Activated T-helper 2 cell treated with anti-CD3 and anti-CD28 coated beads, Interferon-gamma antibody, Interleukin-2, Interleukin-4, amounts not matched to agents 10 μg/mL and 5 μg/mL and 100 μg/mL, durations not matched to agents 14 hours and 24 hours and 36 hours (primary cell): ENCODE measurements at regions not wholly inside any gene's neighbourhood (a gene's known extent, or its start where the extent isn't known, plus 50 kb on each side); places are given as distances from the start of the nearest gene placed in this dataset.

Experiments used
- DNase-seq: peaks from one replicate; pipeline ENCODE4 v3.0.0; 2021; ENCODE audit warnings: low spot score
- H3K27ac Mint-ChIP-seq: one replicate; pipeline ENCODE4 v1.8.0; 2021; ENCODE audit warnings: mixed read lengths
- H3K27me3 Mint-ChIP-seq: one replicate; pipeline ENCODE4 v1.8.0; 2021; ENCODE audit warnings: low read depth, mixed read lengths
- H3K36me3 Mint-ChIP-seq: one replicate; pipeline ENCODE4 v1.8.0; 2021; ENCODE audit warnings: low read depth, mixed read lengths
- H3K4me1 Mint-ChIP-seq: one replicate; pipeline ENCODE4 v1.8.0; 2021; ENCODE audit warnings: low read depth, mixed read lengths
- H3K4me3 Mint-ChIP-seq: one replicate; pipeline ENCODE4 v1.8.0; 2021; ENCODE audit warnings: low read depth, mild to moderate bottlenecking, moderate library complexity, mixed read lengths
- H3K9me3 Mint-ChIP-seq: one replicate; pipeline ENCODE4 v1.8.0; 2021; ENCODE audit warnings: mixed read lengths
- intact Hi-C: fragments of 100-400 bp; cut with micrococcal nuclease; formaldehyde crosslinking; loops from one replicate; pipeline ENCODE4 v1.15.1; 2023

- no peaks in the 10 kb centered on the region for H3K36me3 Mint-ChIP-seq
Measured at GRCh38 chr14:101109347-101109638, 205.8 kb upstream of the RTL1 start.

DNA sequence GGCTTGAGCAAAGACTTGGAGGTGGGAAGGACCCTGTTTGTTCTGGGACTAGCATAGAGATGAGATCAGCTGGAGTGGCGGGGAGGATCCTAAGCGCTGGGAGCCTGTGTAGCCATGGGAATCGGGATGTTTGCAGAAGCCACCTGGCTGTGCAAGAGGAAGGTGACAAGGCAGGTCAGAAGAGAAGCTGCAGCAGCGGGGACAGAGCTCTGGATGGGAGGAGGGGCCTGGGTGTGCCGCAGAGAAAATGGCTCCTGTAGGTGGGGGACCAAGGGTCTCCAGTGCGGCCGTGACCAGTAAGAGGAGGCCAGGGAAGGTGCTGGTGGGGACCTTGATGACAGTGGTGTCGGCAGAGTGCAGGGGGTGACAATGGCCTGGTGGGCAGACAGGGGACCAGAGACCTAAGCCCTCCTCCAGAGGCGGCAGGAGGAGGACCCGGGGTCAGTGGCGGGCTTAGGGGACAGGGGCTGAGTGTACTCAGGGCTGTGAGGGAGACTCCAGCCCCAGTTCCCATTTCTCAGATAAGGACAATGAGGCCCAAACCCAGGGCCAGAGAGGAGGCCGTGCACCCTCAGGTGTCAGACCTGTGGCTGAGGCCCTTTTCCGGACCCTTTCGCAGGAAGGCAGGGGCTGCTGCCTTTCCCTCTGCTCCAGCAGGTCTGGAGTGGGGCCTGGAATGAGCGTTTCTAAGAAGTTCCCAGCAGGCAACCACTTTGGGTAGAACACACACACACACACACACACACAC, 206.6 kb upstream of the RTL1 start:
- no peaks in the 10 kb centered on the region for H3K9me3 Mint-ChIP-seq
- no peak overlapping the region for H3K27ac Mint-ChIP-seq
- H3K27me3 Mint-ChIP-seq = no peaks in the 10 kb centered on the region
- no peak overlapping the region for H3K4me3 Mint-ChIP-seq
- no peaks in the 10 kb centered on the region for H3K4me1 Mint-ChIP-seq
- intact Hi-C loops = no loop called here
- H3K36me3 Mint-ChIP-seq = no peaks in the 10 kb centered on the region
- peak; percentile 5 for DNase-seq

More at GRCh38 chr14:101109347-101109638, 205.8 kb upstream of the RTL1 start:
- peak; percentile 5 for DNase-seq
- intact Hi-C loops = no loop called here
- H3K9me3 Mint-ChIP-seq = no peaks in the 10 kb centered on the region
- no peaks in the 10 kb centered on the region for H3K27me3 Mint-ChIP-seq
- H3K4me3 Mint-ChIP-seq = no peak overlapping the region
- no peak overlapping the region for H3K27ac Mint-ChIP-seq
- no peaks in the 10 kb centered on the region for H3K4me1 Mint-ChIP-seq

DNA sequence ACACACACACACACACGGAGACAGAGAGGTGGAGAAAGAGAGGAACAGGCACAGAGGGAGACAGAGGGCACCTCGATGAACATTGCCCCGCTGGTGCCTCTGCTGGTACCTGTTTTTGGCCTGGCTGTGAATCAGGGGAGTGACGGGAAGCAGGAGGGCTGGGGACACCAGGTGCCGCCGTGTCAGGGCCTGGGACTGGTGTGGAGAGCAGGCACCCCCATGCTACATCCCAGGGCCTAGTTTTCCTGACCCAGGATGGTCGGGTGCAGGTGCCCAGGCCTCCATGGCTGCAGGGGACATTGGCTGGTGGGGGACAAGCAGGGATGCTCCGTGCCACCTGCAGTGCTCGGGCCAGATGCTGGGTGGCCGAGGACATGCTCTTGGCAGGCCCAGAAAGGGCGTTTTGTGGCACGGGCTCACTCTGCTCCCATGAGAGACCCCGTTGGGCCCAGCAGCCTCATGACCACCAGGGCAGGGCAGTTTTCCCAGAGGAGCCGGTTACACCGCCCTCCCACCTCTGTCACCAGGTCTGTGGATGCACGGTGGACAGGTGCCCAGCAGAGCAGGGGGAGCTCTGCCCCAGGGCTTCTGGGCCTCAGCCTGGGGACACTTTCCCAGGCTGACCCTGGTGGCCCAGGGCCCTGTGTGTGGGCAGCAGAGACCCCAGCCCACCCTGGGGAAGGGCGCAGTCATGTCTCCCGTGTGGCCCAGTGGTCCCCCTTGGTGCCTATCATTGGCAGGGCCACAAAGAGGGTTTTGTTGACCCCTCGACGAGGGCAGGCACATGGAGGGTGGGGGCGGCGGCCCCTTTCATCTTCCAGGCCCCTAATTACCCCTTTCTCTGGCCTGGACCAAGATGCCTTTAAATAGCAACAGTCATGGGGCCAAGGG, 207.5 kb upstream of the RTL1 start:
- intact Hi-C loops = no loop called here
- H3K27ac Mint-ChIP-seq = no peak overlapping the region

DNA sequence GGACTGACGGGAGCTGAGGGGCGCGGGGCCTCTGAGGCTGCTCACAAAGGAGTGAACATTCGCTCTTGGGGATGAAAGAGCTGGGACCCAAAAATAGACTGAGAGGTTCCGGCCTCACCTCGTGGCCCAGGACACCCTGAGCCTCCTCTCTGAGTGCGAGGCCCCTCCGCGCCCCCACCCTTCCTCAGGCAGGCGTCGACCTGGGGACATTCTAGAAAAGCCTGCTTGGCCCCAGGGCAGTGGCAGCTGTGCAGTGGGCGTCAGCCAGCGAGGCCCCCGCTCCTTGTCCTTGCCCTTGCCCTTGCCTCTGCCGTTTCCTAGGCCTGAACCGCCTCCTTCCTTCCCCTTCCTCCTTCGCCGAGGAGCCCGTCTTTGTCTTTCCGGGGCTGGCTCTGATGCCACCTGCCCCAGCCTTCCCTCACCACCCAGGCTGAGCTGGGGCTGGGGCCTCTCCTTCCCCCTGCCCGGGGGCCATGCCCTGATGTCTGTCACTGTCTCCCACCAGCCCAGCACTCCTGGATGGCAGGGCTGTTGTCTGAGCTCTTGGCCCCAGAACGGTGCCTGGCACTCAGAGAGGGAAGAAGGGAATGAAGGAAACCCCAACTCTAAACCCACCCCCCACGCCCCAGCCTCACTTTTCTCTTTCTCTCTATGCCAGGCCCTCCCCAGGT, 208.2 kb upstream of the RTL1 start:
- H3K27me3 Mint-ChIP-seq = no peaks in the 10 kb centered on the region
- no peaks in the 10 kb centered on the region for H3K4me1 Mint-ChIP-seq
- no peak overlapping the region for H3K4me3 Mint-ChIP-seq
- DNase-seq = no peak
- no peaks in the 10 kb centered on the region for H3K9me3 Mint-ChIP-seq
- intact Hi-C loops = no loop called here
- H3K36me3 Mint-ChIP-seq = no peaks in the 10 kb centered on the region
- no peak overlapping the region for H3K27ac Mint-ChIP-seq

More for the DNA sequence above, 207.5 kb upstream of the RTL1 start:
- no peaks in the 10 kb centered on the region for H3K4me1 Mint-ChIP-seq
- DNase-seq = peak; percentile 6
- no peaks in the 10 kb centered on the region for H3K9me3 Mint-ChIP-seq
- H3K4me3 Mint-ChIP-seq = no peak overlapping the region
- H3K27me3 Mint-ChIP-seq = no peaks in the 10 kb centered on the region
- no peaks in the 10 kb centered on the region for H3K36me3 Mint-ChIP-seq

- intact Hi-C loops = no loop called here
- no peak for DNase-seq
Measured at GRCh38 chr14:101112351-101113107, 209.0 kb upstream of the RTL1 start.

GRCh38 chr14:101113108-101113612, 209.6 kb upstream of the RTL1 start:
- H3K27ac Mint-ChIP-seq = no peak overlapping the region
- no peak overlapping the region for H3K4me3 Mint-ChIP-seq
- no peaks in the 10 kb centered on the region for H3K4me1 Mint-ChIP-seq
- no peaks in the 10 kb centered on the region for H3K36me3 Mint-ChIP-seq
- H3K9me3 Mint-ChIP-seq = no peaks in the 10 kb centered on the region
- no peaks in the 10 kb centered on the region for H3K27me3 Mint-ChIP-seq
- intact Hi-C loops = no loop called here
- DNase-seq = peak; percentile 4

More at GRCh38 chr14:101112351-101113107, 209.0 kb upstream of the RTL1 start:
- Mint-ChIP-seq H3K4me3 (no peak overlapping the region), H3K36me3 (no peaks in the 10 kb centered on the region), H3K4me1 (no peaks in the 10 kb centered on the region), H3K9me3 (no peaks in the 10 kb centered on the region), H3K27ac (no peak overlapping the region), H3K27me3 (no peaks in the 10 kb centered on the region)

DNA sequence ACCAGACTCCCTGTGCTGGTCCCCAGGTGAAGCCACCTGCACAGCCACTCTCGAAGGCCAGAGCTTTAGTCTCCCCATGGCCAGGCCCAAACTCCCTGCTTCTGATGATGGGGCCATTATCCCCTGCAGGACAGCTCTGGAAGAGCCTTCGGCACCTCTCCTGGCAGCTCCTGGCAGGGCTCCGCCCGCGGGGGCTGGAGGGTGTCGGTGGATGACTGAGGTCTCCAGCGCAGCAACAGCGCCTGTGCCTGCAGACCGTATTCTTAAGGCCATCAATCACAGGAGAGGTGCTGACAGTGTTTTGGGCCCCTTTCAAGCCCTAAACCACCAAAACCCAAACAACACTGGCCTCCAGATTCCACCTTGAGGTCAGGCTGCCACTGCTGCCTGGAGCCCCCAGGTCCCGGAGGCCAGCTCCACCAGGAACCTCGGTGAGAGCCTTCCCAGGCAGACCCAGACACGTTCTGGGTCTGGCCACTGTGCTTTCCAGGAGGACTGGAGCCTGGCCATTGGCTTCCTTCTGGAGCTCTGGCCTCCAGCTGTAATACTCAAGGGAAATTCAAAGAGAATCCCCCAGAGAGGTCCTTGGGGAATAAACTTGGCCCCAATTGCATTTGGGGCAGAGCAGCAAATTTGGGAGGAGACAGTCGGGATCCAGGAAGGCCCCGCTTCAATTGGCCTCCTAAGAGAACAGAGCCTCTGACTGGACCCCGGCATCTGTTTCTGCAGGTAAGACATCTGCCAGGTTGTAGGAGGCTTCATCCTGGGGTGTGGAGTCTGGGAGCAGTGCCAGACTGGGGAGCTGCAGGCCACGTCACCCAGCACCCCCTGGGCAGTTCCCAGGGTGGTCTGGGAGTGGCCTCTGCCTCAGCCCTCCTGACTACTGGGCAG, 210.6 kb upstream of the RTL1 start:
- DNase-seq = no peak
- H3K4me3 Mint-ChIP-seq = no peak overlapping the region
- H3K36me3 Mint-ChIP-seq = no peaks in the 10 kb centered on the region
- H3K27ac Mint-ChIP-seq = no peak overlapping the region
- no peaks in the 10 kb centered on the region for H3K4me1 Mint-ChIP-seq
- intact Hi-C loops = no loop called here
- no peaks in the 10 kb centered on the region for H3K27me3 Mint-ChIP-seq
- no peaks in the 10 kb centered on the region for H3K9me3 Mint-ChIP-seq

- Mint-ChIP-seq H3K36me3 (no peaks in the 10 kb centered on the region), H3K4me1 (no peaks in the 10 kb centered on the region), H3K4me3 (no peak overlapping the region), H3K27me3 (peaks cover 4% of the 10 kb centered on the region), H3K27ac (no peak overlapping the region), H3K9me3 (no peaks in the 10 kb centered on the region)
- DNase-seq = no peak
- intact Hi-C loops = no loop called here
Measured at GRCh38 chr14:101114726-101115515, 211.4 kb upstream of the RTL1 start.

DNA sequence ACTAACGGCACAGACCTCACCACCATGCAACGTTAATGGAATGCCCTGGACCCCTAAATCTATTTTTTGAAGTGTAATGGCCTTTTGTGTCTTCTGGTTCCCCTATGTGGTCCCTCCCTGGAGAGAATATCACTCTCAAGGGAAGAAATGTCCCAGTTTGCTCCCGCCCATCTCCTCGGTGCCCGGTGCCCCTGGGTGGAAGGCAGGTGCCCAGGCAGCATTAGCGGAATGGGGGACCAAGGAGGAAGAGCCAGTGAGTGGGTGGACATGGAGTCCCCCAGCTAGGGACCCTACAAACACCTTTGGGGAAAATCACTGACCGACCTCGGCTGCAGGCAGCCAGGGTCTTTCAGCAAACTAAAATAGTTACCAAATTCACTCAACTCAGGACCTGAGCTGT, 212.1 kb upstream of the RTL1 start:
- no peak overlapping the region for H3K27ac Mint-ChIP-seq
- no peak for DNase-seq
- peaks cover 6% of the 10 kb centered on the region for H3K4me1 Mint-ChIP-seq
- H3K4me3 Mint-ChIP-seq = no peak overlapping the region
- peaks cover 7% of the 10 kb centered on the region for H3K27me3 Mint-ChIP-seq
- no peaks in the 10 kb centered on the region for H3K36me3 Mint-ChIP-seq
- no peaks in the 10 kb centered on the region for H3K9me3 Mint-ChIP-seq
- intact Hi-C loops = no loop called here

GRCh38 chr14:101116065-101116464, 212.5 kb upstream of the RTL1 start:
- Mint-ChIP-seq H3K9me3 (no peaks in the 10 kb centered on the region), H3K4me1 (peaks cover 9% of the 10 kb centered on the region), H3K36me3 (no peaks in the 10 kb centered on the region), H3K27me3 (peaks cover 7% of the 10 kb centered on the region), H3K4me3 (no peak overlapping the region), H3K27ac (no peak overlapping the region)
- no peak for DNase-seq
- intact Hi-C loops = no loop called here

DNA sequence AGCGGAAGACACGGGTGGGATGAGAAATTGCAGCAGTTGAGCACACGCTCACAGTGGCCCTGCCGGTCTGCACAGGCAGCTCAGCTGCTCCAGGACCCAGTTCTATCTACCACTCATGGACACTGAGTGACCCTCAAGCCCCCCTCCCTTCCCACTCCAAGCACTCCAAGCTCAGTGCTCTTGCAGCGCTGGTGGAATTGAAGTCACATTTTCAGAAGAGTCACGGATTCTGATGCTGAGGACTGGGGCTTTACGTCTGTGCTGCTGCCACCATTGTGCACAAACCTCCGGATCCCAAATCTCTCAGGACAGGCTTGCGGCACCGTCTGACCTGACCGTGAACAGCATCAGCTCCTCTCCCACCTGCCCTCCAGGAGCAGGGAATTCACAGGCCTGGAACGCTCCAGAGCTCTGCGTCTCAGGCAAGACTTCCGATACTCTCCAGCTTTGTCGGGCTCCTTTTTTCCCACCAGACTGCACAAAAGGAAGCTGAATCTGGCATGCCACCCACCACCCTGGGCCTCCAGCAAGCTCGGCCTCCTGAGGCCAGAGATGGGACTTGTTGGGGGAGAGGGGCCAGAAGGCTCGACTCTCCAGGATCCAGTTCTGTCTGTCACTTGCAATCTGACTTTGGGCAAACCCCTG, 213.1 kb upstream of the RTL1 start:
- H3K4me3 Mint-ChIP-seq = no peak overlapping the region
- no peaks in the 10 kb centered on the region for H3K36me3 Mint-ChIP-seq
- H3K27me3 Mint-ChIP-seq = peaks cover 7% of the 10 kb centered on the region
- no peak for DNase-seq
- H3K4me1 Mint-ChIP-seq = peaks cover 9% of the 10 kb centered on the region
- no peaks in the 10 kb centered on the region for H3K9me3 Mint-ChIP-seq
- intact Hi-C loops = no loop called here
- H3K27ac Mint-ChIP-seq = no peak overlapping the region
